HepG2 (cell line): ENCODE measurements at regions not wholly inside any gene's neighbourhood (a gene's known extent, or its start where the extent isn't known, plus 50 kb on each side); places are given as distances from the start of the nearest gene placed in this dataset.
"Not testable (repeated sequence)": the region's sequence is repeated elsewhere in the genome, so short reads cannot be mapped to it uniquely, and the experiment has no call there.

Source experiments
- ATAC-seq: fragments of 200-7000 bp; cut with Tn5 transposase; 3 replicates; pipeline ENCODE4 v1.9.1; 2020; ENCODE audit warnings: mild to moderate bottlenecking, moderate library complexity
- BruUV-seq: library from RNA; stranded (reverse); fragments of 400-500 nt; replicated peaks from 2 replicates; lab custom pipeline; 2021; lab: Mats Ljungman, UMichigan
- CTCF ChIA-PET: fragments of 300-600 bp; formaldehyde crosslinking; extraction: SDS; loops from one replicate; lab custom pipeline; 2021; ENCODE audit warnings: low total read pairs, inconsistent platforms, low intra/inter-chr PET ratio; lab: Yijun Ruan, JAX
- POLR2A ChIA-PET: fragments of 350-600 bp; sonication (Branson Sonifier 250); formaldehyde crosslinking; loops from one replicate; lab custom pipeline; 2020; ENCODE audit warnings: antibody characterized with exemption, inconsistent platforms; lab: Yijun Ruan, JAX
- DNase-seq: peaks from one replicate; pipeline ENCODE4 v3.0.0-alpha.2; 2015; ENCODE audit warnings: low spot score
- FAIRE-seq: peaks from 3 replicates; lab custom pipeline; 2011; peaks lifted over from hg19 to GRCh38; lab: Jason Lieb, UNC
- H2AFZ ChIP-seq: one replicate; pipeline ENCODE4 v1.6.1; 2011; ENCODE audit warnings: low read length, inconsistent platforms
- H3K27ac ChIP-seq: fragments of 300-600 bp; 3 replicates; pipeline ENCODE4 v1.8.0; 2011; ENCODE audit warnings: mixed run types, mild to moderate bottlenecking, mixed read lengths, low read length, inconsistent platforms; ENCODE audit not compliant: insufficient read depth; ENCODE audit errors: extremely low read length
- H3K27me3 ChIP-seq, 2 experiments: fragments of 200-600 bp in 1 of 2; 2 replicates in 1 of 2; 3 replicates in 1 of 2; pipeline versions ENCODE4 v1.6.0 to v1.8.0; 2011; ENCODE audit warnings: low read length in 2 of 2, mild to moderate bottlenecking in 2 of 2, moderate library complexity in 2 of 2, inconsistent platforms in 1 of 2; ENCODE audit not compliant: insufficient read depth in 2 of 2, control insufficient read depth in 1 of 2
- H3K36me3 ChIP-seq, 2 experiments: fragments of 200-600 bp in 1 of 2; replicated peaks in 1 of 2; 2 replicates in 1 of 2; 3 replicates in 1 of 2; pipeline versions ENCODE4 v1.5.1 to v1.8.0; 2011; ENCODE audit warnings: low read length in 2 of 2, inconsistent platforms in 1 of 2; ENCODE audit not compliant: insufficient read depth in 2 of 2, control insufficient read depth in 1 of 2
- H3K4me1 ChIP-seq: 2 replicates; pipeline ENCODE4 v1.5.1; 2012; ENCODE audit warnings: low read length, inconsistent platforms; ENCODE audit not compliant: insufficient read depth
- H3K4me2 ChIP-seq: 2 replicates; pipeline ENCODE4 v1.6.0; 2011; ENCODE audit warnings: low read depth, low read length, inconsistent platforms
- H3K4me3 ChIP-seq, 3 experiments: fragments of 200-600 bp in 1 of 3; sonication (generic), shearing (Covaris generic) in 1 of 3; replicated peaks in 1 of 3; 2 replicates each; pipeline ENCODE4 v1.5.1; 2011 to 2016; ENCODE audit warnings: low read length in 3 of 3, inconsistent platforms in 2 of 3, low read depth in 2 of 3, mild to moderate bottlenecking in 2 of 3, control low read depth in 1 of 3, mixed read lengths in 1 of 3; ENCODE audit not compliant: insufficient read depth in 1 of 3
- H3K79me2 ChIP-seq: one replicate; pipeline ENCODE4 v1.6.1; 2011; ENCODE audit warnings: low read length, inconsistent platforms; ENCODE audit not compliant: insufficient read depth
- H3K9ac ChIP-seq: 2 replicates; pipeline ENCODE4 v1.6.0; 2011; ENCODE audit warnings: mild to moderate bottlenecking, low read depth, low read length, inconsistent platforms; ENCODE audit not compliant: insufficient read depth
- H3K9me3 ChIP-seq: 2 replicates; pipeline ENCODE4 v1.5.1; 2012; ENCODE audit warnings: mild to moderate bottlenecking, low read length
- H4K20me1 ChIP-seq: 2 replicates; pipeline ENCODE4 v1.6.0; 2011; ENCODE audit warnings: inconsistent platforms, mild to moderate bottlenecking, low read length, moderate library complexity; ENCODE audit not compliant: insufficient read depth
- DPF2 ChIP-seq: sonication (generic); formaldehyde crosslinking; IDR thresholded peaks from 2 replicates; pipeline ENCODE4 v1.4.0; 2020; ENCODE audit warnings: mild to moderate bottlenecking, low read depth, missing genetic modification reagents, borderline replicate concordance
- MTF2 ChIP-seq: sonication (generic); formaldehyde crosslinking; IDR thresholded peaks from 2 replicates; pipeline ENCODE4 v1.5.0; 2020; ENCODE audit warnings: missing genetic modification reagents, borderline replicate concordance
- SYNCRIP ChIP-seq: fragments of 200-400 bp; formaldehyde crosslinking; IDR thresholded peaks from 2 replicates; pipeline ENCODE4 v1.6.1; 2018; ENCODE audit warnings: mild to moderate bottlenecking, low read depth, low read length; ENCODE audit not compliant: insufficient read depth
- WIZ ChIP-seq: sonication (generic); formaldehyde crosslinking; IDR thresholded peaks from 2 replicates; pipeline ENCODE4 v1.5.1; 2020; ENCODE audit warnings: mild to moderate bottlenecking, missing genetic modification reagents
- ZNF230 ChIP-seq: sonication (generic); formaldehyde crosslinking; IDR thresholded peaks from 2 replicates; pipeline ENCODE4 v1.4.0; 2020; ENCODE audit warnings: mild to moderate bottlenecking, missing genetic modification reagents
- WGBS: methylation state at CpG from one replicate; pipeline ENCODE4 v1.1.6; 2017; ENCODE audit warnings: low lambda C conversion rate; 5-methylcytosine and 5-hydroxymethylcytosine counted together
- in situ Hi-C: cut with HindIII; loops from 2 replicates; pipeline ENCODE4 v1.10.0; 2017; ENCODE audit warnings: low pct_unique_long_range_greater_than_20kb; ENCODE audit not compliant: extremely low pct_ligation_motif_present
- intact Hi-C: fragments of 100-400 bp; cut with micrococcal nuclease; formaldehyde crosslinking; loops from one replicate; pipeline ENCODE4 v1.10.0; 2022; ENCODE audit not compliant: unreplicated experiment

GRCh38 chr10:109218207-109218606, 705.1 kb downstream of the XPNPEP1 start (continued):
- TF ChIP-seq MTF2 (CRISPR knock-in tag): no peak
- no peak for TF ChIP-seq SYNCRIP

DNA sequence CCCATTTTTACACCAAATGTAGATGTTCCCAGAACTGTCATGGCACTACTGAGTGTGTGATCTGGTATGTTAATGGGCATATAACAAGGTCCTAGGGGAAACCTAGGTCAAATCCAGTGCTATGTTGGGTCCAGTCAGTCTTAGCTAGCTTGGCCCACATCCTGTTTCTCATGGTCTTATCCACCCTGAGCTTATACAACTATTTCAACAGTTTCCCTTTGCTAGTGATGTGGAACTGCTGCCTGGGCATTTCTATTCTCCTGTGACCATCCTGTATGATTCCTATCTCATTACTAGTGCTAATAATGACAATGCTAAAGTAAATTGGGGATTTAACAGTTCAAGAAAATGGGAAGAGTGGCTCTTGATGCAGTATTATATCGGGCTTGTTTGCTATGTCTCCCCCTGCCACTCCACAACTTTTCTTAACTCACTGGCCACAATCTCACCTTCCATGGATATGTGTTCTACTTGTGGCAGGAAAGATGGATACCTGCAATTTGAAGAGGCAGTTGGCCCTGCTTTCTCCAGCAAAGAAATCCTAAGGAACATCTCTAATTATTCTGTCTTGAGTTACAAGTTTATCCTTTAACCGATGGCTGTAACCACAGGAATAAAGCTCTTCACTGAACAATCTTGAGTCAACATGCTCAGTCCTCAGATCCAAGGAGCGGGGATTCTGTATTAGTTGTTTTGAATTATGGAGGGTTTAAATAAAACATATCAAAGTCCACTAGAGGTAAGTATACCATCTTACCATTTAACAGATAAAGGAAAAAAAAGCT, 707.8 kb downstream of the XPNPEP1 start:
- POLR2A ChIA-PET: no interaction called here
- no peaks in the 10 kb centered on the region for H3K4me1 ChIP-seq
- BruUV-seq: no TSS peak
- 25% methylated on average over 3 of the region's 3 CpGs for WGBS
- DNase-seq (no peak), ATAC-seq (no peak), FAIRE-seq (no peak)
- in situ Hi-C loops (no loop called here), intact Hi-C loops (no loop called here)
- H3K27ac ChIP-seq: no peak overlapping the region
- TF ChIP-seq WIZ (no peak), DPF2 (CRISPR knock-in tag) (no peak), ZNF230 (CRISPR knock-in tag) (no peak)
- H3K36me3 ChIP-seq: no peaks in the 10 kb centered on the region
- no peak overlapping the region for H3K4me3 ChIP-seq
- H3K4me2 ChIP-seq: no peak overlapping the region
- H3K9ac ChIP-seq: no peak overlapping the region
- no peak overlapping the region for H2AFZ ChIP-seq
- no peaks in the 10 kb centered on the region for H3K27me3 ChIP-seq
- H3K9me3 ChIP-seq: peaks cover 29% of the 10 kb centered on the region
- CTCF ChIA-PET: no interaction called here
- H4K20me1 ChIP-seq: no peaks in the 10 kb centered on the region
- no peaks in the 10 kb centered on the region for H3K79me2 ChIP-seq

DNA sequence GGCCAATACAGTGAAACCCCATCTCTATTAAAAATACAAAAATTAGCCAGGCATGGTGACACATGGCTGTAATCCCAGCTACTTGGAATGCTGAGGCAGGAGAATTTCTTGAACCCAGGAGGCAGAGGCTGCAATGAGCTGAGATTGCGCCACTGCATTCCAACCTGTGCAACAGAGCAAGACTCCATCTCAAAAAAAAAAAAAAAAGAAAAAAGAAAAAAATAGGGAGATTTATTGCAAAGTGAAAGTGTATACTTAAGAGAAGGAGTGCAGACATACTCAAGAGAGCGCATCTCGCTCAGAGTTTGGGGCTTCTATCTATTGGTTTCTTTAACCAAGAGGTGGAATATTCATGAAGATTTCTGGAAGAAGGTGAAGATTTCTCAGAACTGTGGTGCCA, 708.4 kb downstream of the XPNPEP1 start:
- H3K79me2 ChIP-seq, BruUV-seq, ATAC-seq, H3K4me1 ChIP-seq, H4K20me1 ChIP-seq, intact Hi-C loops, POLR2A ChIA-PET, H3K4me3 ChIP-seq, H3K27ac ChIP-seq, FAIRE-seq, H3K9ac ChIP-seq, H3K36me3 ChIP-seq, H3K27me3 ChIP-seq, DNase-seq, H2AFZ ChIP-seq, H3K4me2 ChIP-seq, CTCF ChIA-PET, in situ Hi-C loops: not testable (repeated sequence)
- WGBS: 56% methylated on average over 3 of the region's 3 CpGs
- H3K9me3 ChIP-seq: peaks cover 29% of the 10 kb centered on the region
